ENCODE measurements at regions not wholly inside any gene's neighbourhood (a gene's known extent, or its start where the extent isn't known, plus 50 kb on each side); places are given as distances from the start of the nearest gene placed in this dataset.

DNA sequence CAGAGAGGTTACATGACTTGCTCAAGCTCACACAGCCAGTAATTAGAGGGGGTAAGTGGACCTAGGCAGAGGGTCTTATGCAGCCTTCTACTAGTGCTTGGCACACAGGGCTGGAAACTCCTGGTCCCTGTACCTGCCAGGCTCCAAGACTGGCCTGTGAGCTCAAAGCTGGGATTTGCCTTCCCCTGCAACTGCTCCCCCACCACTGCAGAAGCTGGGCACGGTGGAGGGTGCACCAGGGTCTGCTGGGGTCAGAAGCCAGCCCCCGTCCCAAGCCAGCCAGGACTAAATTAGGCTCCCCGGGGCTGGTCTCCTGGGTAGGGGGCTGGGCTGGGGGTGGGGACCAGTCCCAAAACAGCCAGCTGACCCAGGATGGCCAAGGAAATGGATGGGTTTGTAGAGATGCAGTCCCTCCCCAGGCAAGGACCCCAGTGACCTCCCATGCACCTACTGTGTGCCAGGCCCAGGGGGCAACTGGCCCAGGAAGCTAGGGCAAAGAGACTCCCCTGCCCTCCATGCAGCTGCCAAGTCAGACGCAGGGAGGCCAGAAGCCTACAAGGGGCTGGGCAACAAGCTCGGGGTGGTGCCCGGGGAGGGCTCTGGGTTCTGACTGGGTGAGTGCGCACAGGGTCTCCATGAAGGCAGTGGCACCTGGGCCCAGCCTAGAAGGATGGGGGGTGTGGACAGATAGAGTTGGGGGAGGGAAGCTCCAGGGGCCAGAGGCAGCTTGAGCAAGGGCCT is 51.8 kb upstream of the LINGO1 start:
- no peak for DNase-seq (ENCODE audit: low spot score)
- in situ Hi-C loops (cut with HindIII; ENCODE audit: low sequenced_read_pairs), result no loop called here

DNA sequence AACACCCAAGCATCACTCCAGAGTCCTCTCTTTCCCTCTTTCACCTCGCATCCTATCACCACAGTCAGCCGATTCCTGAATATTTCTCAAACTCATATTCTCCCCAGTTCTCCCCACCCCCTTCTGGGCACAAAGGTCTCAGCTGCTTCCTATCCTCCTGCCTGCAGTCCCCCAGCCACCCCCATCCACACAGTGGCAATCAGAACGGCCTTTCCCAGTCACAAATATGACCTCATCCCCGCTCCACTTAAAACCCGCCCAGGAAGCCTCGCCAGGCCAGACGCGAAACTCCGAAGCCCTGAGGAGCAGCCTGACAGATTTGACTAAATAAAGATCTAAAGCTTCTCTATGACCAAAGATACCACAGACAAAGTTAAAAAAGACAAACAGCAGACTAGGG is 49.9 kb upstream of the LINGO1 start:
- in situ Hi-C loops (cut with HindIII; ENCODE audit: low sequenced_read_pairs), result no loop called here
- DNase-seq (ENCODE audit: low spot score), result no peak

Data from G401 (cell line).